ENCODE measurements at regions not wholly inside any gene's neighbourhood (a gene's known extent, or its start where the extent isn't known, plus 50 kb on each side); places are given as distances from the start of the nearest gene placed in this dataset.

GRCh38 chr2:118696786-118697465, 150.5 kb downstream of the EN1 start:
- DNase-seq, result no peak

GRCh38 chr2:118693287-118693822, 154.1 kb downstream of the EN1 start:
- no peak for DNase-seq

- no peak for DNase-seq
These were observed 157.6 kb downstream of the EN1 start for GRCh38 chr2:118689874-118690273.

GRCh38 chr2:118689456-118689855, 158.0 kb downstream of the EN1 start:
- no peak for DNase-seq

- no peak for DNase-seq
These were observed 158.4 kb downstream of the EN1 start for GRCh38 chr2:118689033-118689432.

- no peak for DNase-seq
These were observed 159.8 kb downstream of the EN1 start for GRCh38 chr2:118687698-118688097.

- DNase-seq, result no peak
These were observed 160.3 kb downstream of the EN1 start for GRCh38 chr2:118687192-118687591.

GRCh38 chr2:118686346-118686745, 161.1 kb downstream of the EN1 start:
- no peak for DNase-seq

- DNase-seq, result no peak
These were observed 164.0 kb downstream of the EN1 start for GRCh38 chr2:118683460-118683859.

GRCh38 chr2:118678985-118679384, 168.5 kb downstream of the EN1 start:
- no peak for DNase-seq

- DNase-seq, result no peak
These were observed 169.9 kb downstream of the EN1 start for GRCh38 chr2:118677546-118677945.

GRCh38 chr2:118675531-118675930, 171.9 kb downstream of the EN1 start:
- no peak for DNase-seq

- no peak for DNase-seq
These were observed 174.8 kb downstream of the EN1 start for GRCh38 chr2:118672571-118673158.

- DNase-seq, result no peak
These were observed 175.6 kb downstream of the EN1 start for GRCh38 chr2:118671701-118672454.

GRCh38 chr2:118670838-118671237, 176.6 kb downstream of the EN1 start:
- DNase-seq, result no peak

- no peak for DNase-seq
These were observed 177.2 kb downstream of the EN1 start for GRCh38 chr2:118670276-118670675.

GRCh38 chr2:118669654-118670053, 177.8 kb downstream of the EN1 start:
- DNase-seq, result no peak

- DNase-seq, result no peak
These were observed 178.7 kb downstream of the EN1 start for GRCh38 chr2:118668431-118669424.

GRCh38 chr2:118667964-118668363, 179.5 kb downstream of the EN1 start:
- no peak for DNase-seq

- no peak for DNase-seq
These were observed 180.1 kb downstream of the EN1 start for GRCh38 chr2:118667348-118667747.

- DNase-seq, result no peak
These were observed 181.5 kb downstream of the EN1 start for GRCh38 chr2:118665784-118666529.

- no peak for DNase-seq
These were observed 186.3 kb downstream of the EN1 start for GRCh38 chr2:118661179-118661578.

All from NCI-H187 (cell line).